COR-L47 (cell line): ENCODE measurements at regions not wholly inside any gene's neighbourhood (a gene's known extent, or its start where the extent isn't known, plus 50 kb on each side); places are given as distances from the start of the nearest gene placed in this dataset.

ENCODE experiments used
- DNase-seq: peaks from one replicate; lab custom pipeline; 2025; lab: John Stamatoyannopoulos, UW

DNA sequence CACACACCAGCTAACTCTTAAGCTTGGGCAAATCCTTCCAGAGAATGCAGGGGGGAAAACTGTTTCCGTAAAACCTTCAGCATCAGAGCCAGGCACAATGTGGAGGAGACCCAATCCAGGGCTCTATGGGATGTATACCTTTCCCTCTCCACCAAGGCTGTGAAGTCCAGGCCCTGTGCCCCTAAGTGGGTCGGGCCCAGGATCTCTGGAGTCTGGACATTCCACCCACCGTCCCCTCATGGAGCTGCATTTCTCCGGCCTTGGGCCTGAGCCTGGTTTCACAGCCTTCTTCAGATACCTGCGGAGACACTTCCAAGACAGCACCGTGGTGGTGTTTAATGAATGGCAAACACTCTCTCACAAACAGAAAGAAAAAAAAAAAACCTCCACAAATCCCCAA, 186.2 kb downstream of the URI1 start:
- DNase-seq, result no peak

DNA sequence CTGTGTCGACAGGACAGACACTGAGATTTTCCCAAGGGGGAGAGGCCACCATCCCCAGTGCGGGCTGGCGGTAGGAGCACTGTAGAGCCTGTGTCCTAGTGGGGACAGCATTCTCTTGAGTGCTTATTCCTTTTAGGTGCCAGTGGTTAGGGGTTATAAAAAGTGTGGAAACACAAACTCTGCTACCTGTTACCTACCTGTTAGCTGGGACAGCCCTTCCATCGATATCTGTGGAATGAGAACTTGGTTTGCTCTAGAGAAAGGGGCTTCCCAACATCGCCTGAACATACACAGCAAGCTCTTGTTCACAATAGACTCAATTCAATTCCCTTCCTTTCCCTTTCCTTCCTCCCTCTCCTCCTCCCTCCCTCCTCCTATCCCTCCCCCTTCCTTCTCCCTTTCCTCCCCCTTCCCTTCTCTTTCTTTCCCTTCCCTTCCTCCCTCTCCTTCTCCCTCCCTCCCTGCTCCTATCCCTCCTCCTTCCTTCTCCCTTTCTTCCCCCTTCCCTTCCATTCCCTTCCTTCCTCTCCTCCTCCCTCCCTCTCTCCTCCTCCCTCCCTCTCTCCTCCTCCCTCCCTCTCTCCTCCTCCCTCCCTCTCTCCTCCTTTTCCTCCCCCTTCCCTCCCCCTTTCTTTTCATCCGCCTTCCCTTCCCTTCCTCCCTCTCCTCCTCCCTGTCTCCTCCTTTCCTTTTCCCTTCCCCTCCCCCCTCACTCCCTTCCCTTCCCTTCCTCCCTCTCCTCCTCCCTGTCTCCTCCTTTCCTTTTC, 188.5 kb downstream of the URI1 start:
- DNase-seq, result no peak

DNA sequence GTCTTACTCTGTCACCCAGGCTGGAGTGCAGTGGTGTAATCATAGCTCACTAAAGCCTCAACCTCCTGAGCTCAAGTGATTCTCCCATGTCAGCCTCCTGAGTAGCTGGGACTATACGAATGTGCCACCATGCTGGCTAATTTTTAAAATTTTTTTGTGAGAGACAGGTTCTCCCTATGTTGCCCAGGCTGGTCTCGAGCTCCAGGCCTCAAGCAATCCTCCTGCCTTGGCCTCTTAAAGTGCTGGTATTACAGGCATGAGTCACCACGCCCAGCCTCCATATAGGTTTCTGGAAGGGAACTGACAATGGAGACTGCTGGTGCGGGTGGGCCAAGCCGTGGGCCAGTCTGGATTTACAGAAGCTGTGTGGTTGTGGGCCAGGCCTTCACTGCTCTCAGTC, 189.2 kb downstream of the URI1 start:
- no peak for DNase-seq

DNA sequence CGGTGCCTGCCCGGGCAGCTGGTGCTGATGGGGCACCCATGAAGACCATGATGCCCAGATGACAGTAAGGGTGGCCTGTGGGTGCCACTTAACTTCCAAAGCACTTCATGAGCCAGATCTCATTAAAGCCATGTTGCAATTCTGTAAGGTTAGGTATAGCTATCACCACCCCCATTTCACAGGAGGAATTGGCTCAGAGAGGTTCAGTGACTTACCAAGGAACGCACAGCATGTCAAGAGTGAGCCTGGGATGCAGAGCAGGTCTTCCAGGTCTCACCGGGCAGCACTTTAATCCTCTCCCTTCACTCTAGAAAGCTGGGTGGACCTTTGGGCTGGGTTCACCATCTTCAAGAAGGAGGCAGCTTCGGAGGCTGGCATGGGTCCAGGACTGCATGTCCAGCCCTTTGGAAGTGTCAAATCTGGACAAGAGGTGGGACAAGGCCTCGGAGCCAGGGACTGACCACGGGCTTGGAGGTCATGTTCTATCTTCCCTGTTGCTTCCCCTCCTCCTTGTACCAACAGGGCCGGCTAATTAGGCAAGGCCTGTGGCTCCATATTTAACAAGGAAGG, 189.8 kb downstream of the URI1 start:
- DNase-seq, result no peak

DNA sequence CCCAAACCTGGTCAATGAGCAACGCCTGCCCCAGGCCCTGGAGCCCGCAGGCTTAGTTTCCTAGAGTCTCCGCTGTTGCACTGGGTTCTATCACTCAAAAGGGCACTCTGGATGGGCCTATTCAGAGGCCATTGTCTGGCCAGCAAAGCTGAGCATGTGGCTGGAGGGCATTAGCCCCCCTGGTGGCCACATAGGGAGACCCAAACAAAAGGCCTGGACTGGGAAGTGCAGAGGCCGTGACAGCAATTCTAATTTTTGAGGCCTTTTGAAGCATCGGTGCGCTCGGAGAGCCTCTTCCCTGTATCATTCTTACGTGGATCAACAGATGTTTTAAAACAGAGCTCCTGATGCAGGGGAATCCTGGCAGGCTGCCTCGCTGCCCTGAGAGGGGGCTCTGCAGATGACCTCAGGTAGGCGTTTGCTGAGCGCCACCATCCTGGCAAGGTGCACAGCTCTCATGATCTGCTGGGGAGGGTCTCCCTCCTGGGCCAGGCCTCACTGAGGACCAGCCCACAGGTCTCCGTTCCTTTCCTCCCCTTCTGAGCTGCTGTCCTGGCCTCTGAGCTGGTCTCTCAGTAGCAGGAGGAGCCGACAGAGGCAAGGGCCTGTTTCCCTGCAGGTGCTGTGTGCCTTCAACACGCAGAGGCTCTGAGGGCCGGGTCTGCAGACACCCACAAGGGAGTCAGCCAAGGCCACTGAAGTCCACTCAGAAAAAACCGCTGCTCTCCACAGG, 190.5 kb downstream of the URI1 start:
- no peak for DNase-seq

DNA sequence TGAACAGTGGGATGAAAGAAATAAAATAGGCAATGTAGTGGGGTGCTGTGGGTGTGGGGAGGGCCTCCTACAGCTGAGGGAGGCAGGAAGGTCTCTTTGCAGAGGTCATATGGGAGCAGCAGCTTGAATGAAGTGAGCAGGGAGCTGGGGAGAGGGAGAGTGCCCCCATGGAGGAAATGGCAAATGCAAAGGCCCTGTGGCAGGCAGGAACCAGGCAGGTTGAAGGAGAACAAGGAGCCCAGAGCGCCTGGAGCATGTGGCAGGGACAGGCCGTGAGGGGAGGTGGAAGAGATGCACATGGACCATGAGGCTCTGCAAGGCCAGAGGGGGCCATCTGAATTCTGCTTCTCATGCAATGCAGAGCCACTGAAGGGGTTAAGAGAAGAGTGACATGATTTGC, 191.8 kb downstream of the URI1 start:
- no peak for DNase-seq

DNA sequence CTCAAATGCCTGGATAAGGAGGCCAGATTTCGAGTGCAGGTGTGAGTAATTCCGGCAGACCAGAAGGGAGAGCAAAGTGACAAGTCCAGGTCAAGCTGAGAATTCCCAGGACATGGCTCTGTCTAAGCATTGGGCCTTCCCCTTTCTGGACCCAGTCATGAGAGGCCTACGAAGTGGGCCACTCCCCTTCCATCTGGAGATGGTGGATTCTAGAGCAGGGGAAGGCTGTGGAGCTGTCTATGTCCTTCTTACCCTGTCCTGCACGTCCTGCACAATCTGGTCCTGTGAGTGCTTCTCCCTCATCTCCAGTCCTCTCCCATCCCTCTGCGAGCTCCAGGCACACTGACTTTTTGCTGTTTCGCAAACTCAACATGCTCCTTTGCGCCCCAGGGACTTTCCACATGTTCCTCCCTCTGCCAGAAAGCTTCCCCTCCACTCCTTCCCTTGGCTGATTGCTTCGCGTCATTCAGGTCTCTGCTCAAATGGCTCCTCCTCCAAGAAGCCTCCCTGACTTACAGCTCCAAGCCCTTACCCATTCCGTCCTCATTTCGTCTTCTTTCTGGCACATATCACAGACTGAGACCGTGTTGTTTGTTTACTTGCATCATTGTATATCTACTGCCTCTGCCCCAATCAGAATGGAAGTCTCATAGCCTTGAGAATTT, 193.2 kb downstream of the URI1 start:
- DNase-seq, result no peak

DNA sequence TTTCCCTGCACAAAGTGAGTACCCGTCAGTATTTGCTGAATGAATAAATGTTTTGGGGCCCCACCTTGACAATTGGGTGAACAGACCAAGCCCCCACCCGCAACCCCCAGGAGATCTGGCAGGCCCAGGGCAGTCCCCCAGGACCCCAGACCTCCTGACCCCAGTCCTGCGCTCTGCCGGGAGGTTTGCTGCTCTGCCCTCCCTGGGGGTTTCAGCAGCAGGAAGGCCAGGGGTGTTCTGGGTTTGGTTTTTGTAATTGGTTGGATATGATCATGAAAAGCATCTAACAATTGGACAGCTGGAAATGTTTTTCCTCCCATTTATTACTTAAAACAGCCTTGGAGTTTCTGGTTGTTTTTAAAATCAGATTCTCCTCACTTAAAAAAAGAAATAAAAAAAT, 193.8 kb downstream of the URI1 start:
- DNase-seq, result no peak

DNA sequence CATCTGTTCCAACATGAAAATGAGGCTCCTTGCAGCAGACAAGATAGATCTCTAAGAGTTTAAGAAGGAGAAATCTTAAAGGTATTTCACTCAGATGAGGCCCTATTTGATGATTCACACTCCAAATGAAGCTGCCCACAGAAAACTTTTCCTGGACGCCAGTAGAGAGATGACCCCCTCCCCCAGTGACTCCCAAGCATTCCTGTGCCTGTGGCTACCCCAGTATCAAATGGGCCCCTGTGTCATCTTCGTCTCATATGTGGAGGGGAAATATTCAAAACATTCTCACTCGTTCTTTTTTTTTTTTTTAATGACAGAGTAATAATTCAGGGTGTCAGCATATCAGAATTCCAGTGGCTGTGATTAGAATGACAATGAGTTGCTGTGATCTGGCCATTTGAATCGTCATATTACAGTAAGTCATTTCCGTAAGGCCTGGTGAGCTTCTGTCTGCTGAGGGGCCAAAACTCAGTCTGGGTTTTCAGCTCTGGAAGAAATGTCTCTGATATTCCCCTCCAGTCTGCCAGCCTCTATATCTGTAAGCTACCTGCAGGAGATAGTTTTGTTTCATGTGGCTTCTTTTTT, 194.7 kb downstream of the URI1 start:
- DNase-seq, result no peak

DNA sequence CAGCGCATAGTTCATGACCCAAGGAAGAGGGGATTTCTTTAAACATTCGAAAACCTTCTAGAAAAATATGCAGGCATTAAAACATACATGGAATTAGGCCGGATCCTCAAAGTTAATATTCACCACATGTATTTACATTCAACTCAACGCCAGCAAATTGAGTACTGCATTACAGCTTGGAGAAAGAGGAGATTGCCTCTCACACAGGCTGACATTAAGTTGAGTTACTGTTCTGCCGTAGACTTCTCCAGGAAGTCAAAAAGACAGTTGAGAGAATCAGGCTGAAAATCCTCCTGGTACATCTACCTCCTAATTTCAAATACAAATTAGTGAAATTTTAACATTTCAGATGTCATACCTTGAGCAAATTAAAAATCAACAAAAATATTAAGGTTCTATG, 195.7 kb downstream of the URI1 start:
- no peak for DNase-seq

DNA sequence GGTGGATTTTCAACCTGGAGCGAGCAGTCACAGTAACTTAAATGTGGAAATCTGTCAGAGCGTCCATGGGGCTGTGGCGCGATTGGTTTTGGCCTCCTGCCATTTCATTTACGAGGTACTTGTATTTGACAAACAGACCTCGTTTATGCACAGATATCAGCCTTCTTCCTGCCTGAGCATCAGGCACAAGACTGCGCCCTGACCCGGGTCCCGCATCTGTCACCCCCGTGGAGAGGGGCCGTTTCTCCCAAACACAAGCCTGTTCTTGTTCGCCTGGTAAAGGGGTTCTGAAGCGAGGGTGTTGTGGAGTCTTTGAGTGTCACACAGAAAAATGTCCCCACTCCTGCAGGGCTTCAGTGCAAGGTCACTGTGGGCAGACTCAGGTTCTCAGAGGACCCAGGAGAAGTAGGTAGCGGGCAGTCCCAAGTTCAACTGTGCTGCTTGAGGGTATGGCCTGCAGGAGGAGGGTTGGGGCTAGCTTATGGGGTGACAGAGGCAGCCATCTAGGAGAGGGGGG, 202.3 kb downstream of the URI1 start:
- DNase-seq, result no peak

DNA sequence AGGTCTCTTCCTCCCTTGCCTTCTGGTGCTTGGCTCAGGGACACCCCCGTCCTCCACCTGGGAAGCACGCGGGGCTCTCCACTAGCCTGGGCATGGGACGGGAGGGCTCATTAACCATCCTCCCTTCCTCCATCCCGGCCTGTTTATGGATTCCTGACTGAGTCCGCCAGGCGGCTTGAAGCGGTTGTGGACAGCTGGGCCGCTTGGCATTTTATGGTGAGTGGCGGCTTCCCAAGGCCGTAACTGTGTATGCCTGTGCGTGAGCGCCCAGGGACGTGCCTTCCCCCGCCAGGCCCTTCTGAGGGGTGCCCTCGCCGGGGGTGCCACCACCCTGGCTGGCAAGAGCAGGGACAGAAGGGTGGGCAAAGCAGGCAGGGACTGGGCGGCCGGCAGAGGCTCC, 202.8 kb downstream of the URI1 start:
- no peak for DNase-seq

DNA sequence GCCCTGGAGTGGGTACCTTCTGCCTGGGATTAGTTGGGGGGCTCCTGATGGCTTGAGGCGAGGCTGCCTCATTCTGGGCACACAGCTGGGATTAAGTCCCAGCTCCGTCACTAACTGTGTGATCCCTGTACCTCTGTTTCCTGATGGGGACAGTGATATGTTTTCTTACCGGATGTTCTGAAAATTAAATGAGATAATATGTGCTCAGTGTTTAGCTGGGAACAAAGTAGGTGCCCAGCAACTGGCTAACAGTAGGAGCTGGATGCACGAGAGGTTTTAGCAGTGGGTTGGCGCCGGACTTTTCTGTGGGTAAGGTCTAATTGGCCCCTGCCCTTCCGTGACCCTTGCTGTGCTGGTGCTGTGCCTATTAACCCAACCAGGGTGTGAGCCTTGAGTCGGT, 203.4 kb downstream of the URI1 start:
- DNase-seq, result no peak

DNA sequence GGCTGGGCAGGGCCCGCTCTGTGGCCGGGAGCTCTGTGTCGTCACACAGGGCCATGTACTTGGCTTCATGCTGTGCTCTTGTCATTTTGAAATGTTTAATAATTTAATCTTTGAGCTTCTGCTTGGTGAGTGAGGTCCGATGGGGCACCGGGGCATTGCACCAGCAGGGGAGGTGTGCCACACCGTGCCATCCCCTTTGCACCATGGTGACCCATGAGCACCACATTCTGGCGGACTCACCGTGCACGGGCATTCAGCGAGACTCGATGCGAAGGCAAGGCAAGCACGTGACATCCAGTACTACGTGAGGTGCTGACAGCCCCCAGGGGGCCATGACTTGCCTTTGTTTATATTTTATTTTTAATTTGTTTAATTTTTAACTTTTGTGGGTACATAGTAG, 204.3 kb downstream of the URI1 start:
- DNase-seq, result no peak

DNA sequence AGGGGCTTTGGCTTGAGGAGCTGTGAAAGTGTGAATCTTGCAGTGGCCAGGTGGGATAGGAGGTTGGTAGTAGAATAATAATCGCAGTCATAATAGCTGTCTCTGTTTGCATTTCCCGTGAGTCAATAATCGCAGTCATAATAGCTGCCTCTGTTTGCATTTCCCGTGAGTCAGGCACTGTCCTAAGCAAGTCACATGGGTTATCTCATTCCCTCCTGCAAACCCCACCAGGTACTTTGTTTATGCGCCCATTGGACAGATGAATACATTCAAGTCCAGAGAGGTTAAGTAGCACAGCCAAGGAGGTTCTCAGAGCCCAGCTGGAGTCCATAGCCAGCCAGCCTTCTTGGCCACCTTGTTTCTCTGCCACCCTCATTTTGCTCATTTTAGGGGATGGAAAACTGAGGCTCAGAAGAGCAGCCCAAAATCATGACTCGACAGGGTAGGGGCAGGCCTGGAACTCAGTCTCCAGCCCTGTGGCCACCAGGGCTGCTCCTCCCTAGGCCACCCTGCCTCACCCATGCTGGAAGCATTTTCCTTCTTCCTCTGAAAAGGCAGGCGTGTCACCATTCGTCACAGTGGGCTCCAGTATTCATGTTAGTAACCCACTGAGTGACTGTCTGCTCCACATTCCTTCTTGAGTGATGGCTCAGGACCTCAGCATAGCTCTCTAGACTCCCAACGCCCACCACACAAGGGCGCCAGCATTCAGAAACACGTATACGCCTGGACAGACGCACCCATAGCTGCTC, 206.2 kb downstream of the URI1 start:
- DNase-seq, result peak; percentile 36

DNA sequence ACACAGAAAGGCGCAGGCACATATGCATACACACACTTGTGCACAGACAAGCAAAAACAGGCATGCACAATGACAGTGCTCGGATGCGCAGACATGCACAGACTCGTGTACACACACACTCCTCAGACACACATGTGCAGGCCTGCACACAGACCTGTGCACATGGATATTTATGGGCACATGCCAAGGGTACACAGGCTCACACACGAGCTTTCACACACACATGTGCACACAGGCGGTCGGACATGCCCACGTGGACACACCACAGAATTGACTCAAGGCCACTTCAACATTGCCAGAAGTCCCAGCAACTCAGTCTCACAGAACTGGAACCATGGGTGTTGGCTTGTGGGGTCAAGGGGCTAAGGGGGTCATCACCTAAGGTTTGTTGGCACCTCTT, 206.8 kb downstream of the URI1 start:
- no peak for DNase-seq

DNA sequence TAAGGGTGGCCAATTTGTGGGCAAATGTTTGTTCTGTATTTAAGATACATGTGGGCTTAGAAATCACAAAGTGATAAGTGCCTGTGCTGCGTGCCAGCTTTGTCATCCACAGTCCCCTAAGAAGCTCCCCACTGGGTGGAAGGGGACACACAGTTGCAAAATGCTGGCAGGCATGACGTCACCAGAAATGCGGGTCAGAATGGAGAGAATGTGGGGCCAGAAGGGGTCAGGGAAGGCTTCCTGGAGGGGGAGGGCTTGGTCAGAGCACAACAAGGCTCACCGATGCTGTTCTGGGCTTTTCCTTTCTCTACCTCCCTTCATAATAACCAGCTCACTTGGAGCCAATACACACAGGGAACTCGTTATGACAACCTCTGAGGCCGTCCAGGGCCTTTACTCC, 207.3 kb downstream of the URI1 start:
- no peak for DNase-seq

DNA sequence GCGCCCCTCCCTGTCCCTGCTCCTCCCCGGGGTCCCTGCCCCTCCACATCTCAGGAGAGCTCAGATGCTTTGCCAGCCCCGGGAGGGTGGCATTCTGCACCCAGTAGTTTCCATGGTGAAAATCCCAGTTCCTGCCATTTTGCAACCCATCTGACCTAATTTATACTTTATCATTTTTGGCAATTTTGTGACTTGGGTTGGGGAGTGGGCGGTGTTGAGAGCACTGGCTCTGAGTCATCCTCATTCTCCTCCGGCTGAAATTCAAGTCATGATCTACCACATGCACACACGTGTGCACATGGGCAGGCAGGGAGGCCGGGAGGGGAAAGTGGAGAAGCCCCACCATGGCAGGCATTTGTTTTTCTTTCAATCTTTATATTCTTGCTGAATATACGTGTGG, 208.6 kb downstream of the URI1 start:
- no peak for DNase-seq

DNA sequence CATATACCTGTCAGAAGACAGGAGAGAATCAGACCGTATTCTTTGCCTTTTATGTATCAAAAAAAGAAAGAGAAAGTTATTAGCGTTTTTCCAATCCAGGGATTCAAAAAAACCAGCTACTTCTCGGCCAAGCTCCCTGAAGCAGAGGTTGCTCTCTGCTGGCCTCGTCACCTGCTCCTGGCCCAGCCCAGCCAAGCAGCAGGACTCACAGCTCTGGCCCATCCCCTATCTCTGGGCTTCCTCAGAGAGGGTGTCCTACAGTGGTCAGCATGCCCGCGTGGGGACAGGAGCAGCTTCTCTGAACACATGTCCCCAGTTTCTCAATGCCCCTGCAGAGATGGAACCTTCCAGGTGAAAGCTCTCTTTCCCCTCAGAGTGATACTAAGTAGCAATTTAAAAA, 209.0 kb downstream of the URI1 start:
- DNase-seq, result no peak

DNA sequence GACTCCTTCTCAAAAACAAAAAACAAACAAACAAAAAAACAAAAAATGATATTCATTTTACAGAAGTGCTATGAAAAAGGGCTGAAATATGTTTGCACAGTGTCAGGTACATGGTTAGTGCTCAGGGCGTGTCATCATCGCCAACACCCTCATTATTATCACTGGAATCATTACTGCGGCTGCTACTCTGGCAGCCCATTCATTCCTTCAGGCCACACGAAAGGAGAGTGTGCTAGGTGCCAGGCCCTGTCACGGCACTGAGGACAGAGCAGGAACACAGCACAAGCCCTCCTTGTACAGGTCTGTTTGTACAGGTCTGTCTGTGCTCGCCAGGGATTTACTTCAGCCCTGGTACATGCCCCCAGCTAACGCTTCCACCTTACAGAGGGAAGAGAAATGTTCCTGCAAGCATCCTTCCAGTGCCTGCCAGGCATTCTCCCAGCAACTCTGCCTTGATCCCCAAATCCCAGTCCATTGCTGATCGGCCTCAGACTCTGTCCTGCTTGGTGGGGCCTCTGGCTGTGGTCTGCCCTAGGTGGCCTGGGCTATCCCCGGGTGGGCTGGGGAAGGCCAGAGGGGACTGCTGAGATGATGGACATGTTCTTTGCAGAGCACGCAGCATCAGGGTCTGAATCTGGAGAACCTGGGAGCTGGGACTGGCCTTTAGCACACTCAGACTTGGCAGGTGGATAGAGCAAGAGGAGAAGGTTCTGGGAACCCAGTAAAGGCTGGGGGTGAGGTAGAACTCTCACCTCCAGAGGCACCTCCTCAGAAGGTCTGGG, 210.7 kb downstream of the URI1 start:
- DNase-seq, result no peak
